HepG2 (cell line): ENCODE measurements at regions not wholly inside any gene's neighbourhood (a gene's known extent, or its start where the extent isn't known, plus 50 kb on each side); places are given as distances from the start of the nearest gene placed in this dataset.

Experiments used
- ATAC-seq: fragments of 200-7000 bp; cut with Tn5 transposase; 3 replicates; pipeline ENCODE4 v1.9.1; 2020; ENCODE audit warnings: mild to moderate bottlenecking, moderate library complexity
- BruUV-seq: library from RNA; stranded (reverse); fragments of 400-500 nt; replicated peaks from 2 replicates; lab custom pipeline; 2021; lab: Mats Ljungman, UMichigan
- CTCF ChIA-PET: fragments of 300-600 bp; formaldehyde crosslinking; extraction: SDS; loops from one replicate; lab custom pipeline; 2021; ENCODE audit warnings: low total read pairs, inconsistent platforms, low intra/inter-chr PET ratio; lab: Yijun Ruan, JAX
- POLR2A ChIA-PET: fragments of 350-600 bp; sonication (Branson Sonifier 250); formaldehyde crosslinking; loops from one replicate; lab custom pipeline; 2020; ENCODE audit warnings: antibody characterized with exemption, inconsistent platforms; lab: Yijun Ruan, JAX
- DNase-seq: peaks from one replicate; pipeline ENCODE4 v3.0.0-alpha.2; 2015; ENCODE audit warnings: low spot score
- FAIRE-seq: peaks from 3 replicates; lab custom pipeline; 2011; peaks lifted over from hg19 to GRCh38; lab: Jason Lieb, UNC
- H2AFZ ChIP-seq: one replicate; pipeline ENCODE4 v1.6.1; 2011; ENCODE audit warnings: low read length, inconsistent platforms
- H3K27ac ChIP-seq: fragments of 300-600 bp; 3 replicates; pipeline ENCODE4 v1.8.0; 2011; ENCODE audit warnings: mixed run types, mild to moderate bottlenecking, mixed read lengths, low read length, inconsistent platforms; ENCODE audit not compliant: insufficient read depth; ENCODE audit errors: extremely low read length
- H3K27me3 ChIP-seq, 2 experiments: fragments of 200-600 bp in 1 of 2; 2 replicates in 1 of 2; 3 replicates in 1 of 2; pipeline versions ENCODE4 v1.6.0 to v1.8.0; 2011; ENCODE audit warnings: low read length in 2 of 2, mild to moderate bottlenecking in 2 of 2, moderate library complexity in 2 of 2, inconsistent platforms in 1 of 2; ENCODE audit not compliant: insufficient read depth in 2 of 2, control insufficient read depth in 1 of 2
- H3K36me3 ChIP-seq, 2 experiments: fragments of 200-600 bp in 1 of 2; replicated peaks in 1 of 2; 2 replicates in 1 of 2; 3 replicates in 1 of 2; pipeline versions ENCODE4 v1.5.1 to v1.8.0; 2011; ENCODE audit warnings: low read length in 2 of 2, inconsistent platforms in 1 of 2; ENCODE audit not compliant: insufficient read depth in 2 of 2, control insufficient read depth in 1 of 2
- H3K4me1 ChIP-seq: 2 replicates; pipeline ENCODE4 v1.5.1; 2012; ENCODE audit warnings: low read length, inconsistent platforms; ENCODE audit not compliant: insufficient read depth
- H3K4me2 ChIP-seq: 2 replicates; pipeline ENCODE4 v1.6.0; 2011; ENCODE audit warnings: low read depth, low read length, inconsistent platforms
- H3K4me3 ChIP-seq, 3 experiments: fragments of 200-600 bp in 1 of 3; sonication (generic), shearing (Covaris generic) in 1 of 3; replicated peaks in 1 of 3; 2 replicates each; pipeline ENCODE4 v1.5.1; 2011 to 2016; ENCODE audit warnings: low read length in 3 of 3, inconsistent platforms in 2 of 3, low read depth in 2 of 3, mild to moderate bottlenecking in 2 of 3, control low read depth in 1 of 3, mixed read lengths in 1 of 3; ENCODE audit not compliant: insufficient read depth in 1 of 3
- H3K79me2 ChIP-seq: one replicate; pipeline ENCODE4 v1.6.1; 2011; ENCODE audit warnings: low read length, inconsistent platforms; ENCODE audit not compliant: insufficient read depth
- H3K9ac ChIP-seq: 2 replicates; pipeline ENCODE4 v1.6.0; 2011; ENCODE audit warnings: mild to moderate bottlenecking, low read depth, low read length, inconsistent platforms; ENCODE audit not compliant: insufficient read depth
- H3K9me3 ChIP-seq: 2 replicates; pipeline ENCODE4 v1.5.1; 2012; ENCODE audit warnings: mild to moderate bottlenecking, low read length
- H4K20me1 ChIP-seq: 2 replicates; pipeline ENCODE4 v1.6.0; 2011; ENCODE audit warnings: inconsistent platforms, mild to moderate bottlenecking, low read length, moderate library complexity; ENCODE audit not compliant: insufficient read depth
- HDAC6 ChIP-seq: fragments of 200-600 bp; sonication (generic); IDR thresholded peaks from 2 replicates; pipeline ENCODE4 v1.7.0; 2017; ENCODE audit warnings: mild to moderate bottlenecking, antibody characterized with exemption, low read length, low read depth
- KLF15 ChIP-seq: sonication (generic); formaldehyde crosslinking; IDR thresholded peaks from 2 replicates; pipeline ENCODE4 v1.8.1; 2023; ENCODE audit warnings: borderline replicate concordance, mild to moderate bottlenecking, inconsistent platforms, missing genetic modification reagents, mixed read lengths
- ZNF292 ChIP-seq: sonication (generic); formaldehyde crosslinking; IDR thresholded peaks from 2 replicates; pipeline ENCODE4 v1.8.1; 2022; ENCODE audit warnings: mild to moderate bottlenecking, low read depth, missing genetic modification reagents, borderline replicate concordance
- ZNF430 ChIP-seq: sonication (generic); formaldehyde crosslinking; IDR thresholded peaks from 2 replicates; pipeline ENCODE4 v1.9.0; 2021; ENCODE audit warnings: mild to moderate bottlenecking, missing genetic modification reagents
- ZNF891 ChIP-seq: sonication (generic); formaldehyde crosslinking; IDR thresholded peaks from 2 replicates; pipeline ENCODE4 v1.5.0; 2020; ENCODE audit warnings: mild to moderate bottlenecking, missing genetic modification reagents
- WGBS: methylation state at CpG from one replicate; pipeline ENCODE4 v1.1.6; 2017; ENCODE audit warnings: low lambda C conversion rate; 5-methylcytosine and 5-hydroxymethylcytosine counted together
- in situ Hi-C: cut with HindIII; loops from 2 replicates; pipeline ENCODE4 v1.10.0; 2017; ENCODE audit warnings: low pct_unique_long_range_greater_than_20kb; ENCODE audit not compliant: extremely low pct_ligation_motif_present
- intact Hi-C: fragments of 100-400 bp; cut with micrococcal nuclease; formaldehyde crosslinking; loops from one replicate; pipeline ENCODE4 v1.10.0; 2022; ENCODE audit not compliant: unreplicated experiment
- TF ChIP-seq, protein P1 (sequence below): sonication (generic); formaldehyde crosslinking; IDR thresholded peaks from 2 replicates; pipeline ENCODE4 v1.9.0; 2021; ENCODE audit warnings: mild to moderate bottlenecking, missing genetic modification reagents
- TF ChIP-seq, protein P2 (sequence below): sonication (generic); formaldehyde crosslinking; IDR thresholded peaks from 2 replicates; pipeline ENCODE4 v1.4.0; 2020; ENCODE audit warnings: mild to moderate bottlenecking, missing genetic modification reagents
- TF ChIP-seq, protein P3 (sequence below): sonication (generic); formaldehyde crosslinking; IDR thresholded peaks from 2 replicates; pipeline ENCODE4 v1.5.1; 2020; ENCODE audit warnings: mild to moderate bottlenecking, missing genetic modification reagents, borderline replicate concordance

DNA sequence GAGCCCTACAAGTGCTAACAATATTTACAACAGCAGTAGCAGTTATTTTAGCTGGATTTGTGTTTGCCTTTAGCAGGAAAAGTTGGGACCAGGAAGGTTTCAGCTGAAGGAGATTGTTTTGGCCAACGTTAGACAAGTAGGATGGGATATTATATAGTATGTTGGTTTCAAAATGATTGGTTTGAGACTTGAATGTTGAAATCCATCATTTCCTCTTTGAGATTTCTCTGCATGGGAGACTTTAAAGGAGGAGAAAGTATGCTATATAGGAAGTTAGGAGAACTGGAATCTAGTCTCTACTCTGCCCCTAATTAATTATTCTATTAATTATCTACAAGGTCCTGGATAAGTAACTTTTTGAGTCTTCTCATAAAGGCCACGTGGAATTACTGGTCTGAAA, 263.8 kb downstream of the PTEN start (continued):
- TF ChIP-seq, protein P1, sequence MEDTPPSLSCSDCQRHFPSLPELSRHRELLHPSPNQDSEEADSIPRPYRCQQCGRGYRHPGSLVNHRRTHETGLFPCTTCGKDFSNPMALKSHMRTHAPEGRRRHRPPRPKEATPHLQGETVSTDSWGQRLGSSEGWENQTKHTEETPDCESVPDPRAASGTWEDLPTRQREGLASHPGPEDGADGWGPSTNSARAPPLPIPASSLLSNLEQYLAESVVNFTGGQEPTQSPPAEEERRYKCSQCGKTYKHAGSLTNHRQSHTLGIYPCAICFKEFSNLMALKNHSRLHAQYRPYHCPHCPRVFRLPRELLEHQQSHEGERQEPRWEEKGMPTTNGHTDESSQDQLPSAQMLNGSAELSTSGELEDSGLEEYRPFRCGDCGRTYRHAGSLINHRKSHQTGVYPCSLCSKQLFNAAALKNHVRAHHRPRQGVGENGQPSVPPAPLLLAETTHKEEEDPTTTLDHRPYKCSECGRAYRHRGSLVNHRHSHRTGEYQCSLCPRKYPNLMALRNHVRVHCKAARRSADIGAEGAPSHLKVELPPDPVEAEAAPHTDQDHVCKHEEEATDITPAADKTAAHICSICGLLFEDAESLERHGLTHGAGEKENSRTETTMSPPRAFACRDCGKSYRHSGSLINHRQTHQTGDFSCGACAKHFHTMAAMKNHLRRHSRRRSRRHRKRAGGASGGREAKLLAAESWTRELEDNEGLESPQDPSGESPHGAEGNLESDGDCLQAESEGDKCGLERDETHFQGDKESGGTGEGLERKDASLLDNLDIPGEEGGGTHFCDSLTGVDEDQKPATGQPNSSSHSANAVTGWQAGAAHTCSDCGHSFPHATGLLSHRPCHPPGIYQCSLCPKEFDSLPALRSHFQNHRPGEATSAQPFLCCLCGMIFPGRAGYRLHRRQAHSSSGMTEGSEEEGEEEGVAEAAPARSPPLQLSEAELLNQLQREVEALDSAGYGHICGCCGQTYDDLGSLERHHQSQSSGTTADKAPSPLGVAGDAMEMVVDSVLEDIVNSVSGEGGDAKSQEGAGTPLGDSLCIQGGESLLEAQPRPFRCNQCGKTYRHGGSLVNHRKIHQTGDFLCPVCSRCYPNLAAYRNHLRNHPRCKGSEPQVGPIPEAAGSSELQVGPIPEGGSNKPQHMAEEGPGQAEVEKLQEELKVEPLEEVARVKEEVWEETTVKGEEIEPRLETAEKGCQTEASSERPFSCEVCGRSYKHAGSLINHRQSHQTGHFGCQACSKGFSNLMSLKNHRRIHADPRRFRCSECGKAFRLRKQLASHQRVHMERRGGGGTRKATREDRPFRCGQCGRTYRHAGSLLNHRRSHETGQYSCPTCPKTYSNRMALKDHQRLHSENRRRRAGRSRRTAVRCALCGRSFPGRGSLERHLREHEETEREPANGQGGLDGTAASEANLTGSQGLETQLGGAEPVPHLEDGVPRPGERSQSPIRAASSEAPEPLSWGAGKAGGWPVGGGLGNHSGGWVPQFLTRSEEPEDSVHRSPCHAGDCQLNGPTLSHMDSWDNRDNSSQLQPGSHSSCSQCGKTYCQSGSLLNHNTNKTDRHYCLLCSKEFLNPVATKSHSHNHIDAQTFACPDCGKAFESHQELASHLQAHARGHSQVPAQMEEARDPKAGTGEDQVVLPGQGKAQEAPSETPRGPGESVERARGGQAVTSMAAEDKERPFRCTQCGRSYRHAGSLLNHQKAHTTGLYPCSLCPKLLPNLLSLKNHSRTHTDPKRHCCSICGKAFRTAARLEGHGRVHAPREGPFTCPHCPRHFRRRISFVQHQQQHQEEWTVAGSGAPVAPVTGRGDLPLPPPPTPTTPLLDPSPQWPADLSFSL (CRISPR knock-in tag), result no peak
- TF ChIP-seq KLF15 (CRISPR knock-in tag), result no peak
- TF ChIP-seq, protein P2, sequence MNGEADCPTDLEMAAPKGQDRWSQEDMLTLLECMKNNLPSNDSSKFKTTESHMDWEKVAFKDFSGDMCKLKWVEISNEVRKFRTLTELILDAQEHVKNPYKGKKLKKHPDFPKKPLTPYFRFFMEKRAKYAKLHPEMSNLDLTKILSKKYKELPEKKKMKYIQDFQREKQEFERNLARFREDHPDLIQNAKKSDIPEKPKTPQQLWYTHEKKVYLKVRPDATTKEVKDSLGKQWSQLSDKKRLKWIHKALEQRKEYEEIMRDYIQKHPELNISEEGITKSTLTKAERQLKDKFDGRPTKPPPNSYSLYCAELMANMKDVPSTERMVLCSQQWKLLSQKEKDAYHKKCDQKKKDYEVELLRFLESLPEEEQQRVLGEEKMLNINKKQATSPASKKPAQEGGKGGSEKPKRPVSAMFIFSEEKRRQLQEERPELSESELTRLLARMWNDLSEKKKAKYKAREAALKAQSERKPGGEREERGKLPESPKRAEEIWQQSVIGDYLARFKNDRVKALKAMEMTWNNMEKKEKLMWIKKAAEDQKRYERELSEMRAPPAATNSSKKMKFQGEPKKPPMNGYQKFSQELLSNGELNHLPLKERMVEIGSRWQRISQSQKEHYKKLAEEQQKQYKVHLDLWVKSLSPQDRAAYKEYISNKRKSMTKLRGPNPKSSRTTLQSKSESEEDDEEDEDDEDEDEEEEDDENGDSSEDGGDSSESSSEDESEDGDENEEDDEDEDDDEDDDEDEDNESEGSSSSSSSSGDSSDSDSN (CRISPR knock-in tag), result no peak

DNA sequence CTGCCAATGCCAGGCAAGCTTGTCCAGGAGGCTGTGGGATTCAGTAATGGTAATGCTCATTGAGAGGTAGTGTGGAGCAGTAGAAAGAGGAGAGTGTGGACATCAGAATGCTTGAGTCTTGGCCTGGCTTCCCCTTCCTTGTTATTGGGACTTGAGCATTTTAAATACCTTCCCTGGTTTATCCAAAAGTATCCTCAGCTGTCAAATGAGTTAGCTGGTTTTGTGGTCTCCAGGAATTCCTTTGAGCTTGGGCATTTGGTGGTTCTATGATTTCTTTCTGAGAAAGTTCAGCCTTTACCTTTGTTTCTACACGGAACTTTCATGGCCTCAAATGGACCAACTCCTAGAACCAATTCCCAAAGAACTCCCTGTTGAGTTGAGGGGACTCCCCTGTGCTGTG, 264.3 kb downstream of the PTEN start:
- FAIRE-seq (no peak), ATAC-seq (no peak), DNase-seq (no peak)
- WGBS, result 0% methylated on average over 1 of the region's 1 CpG
- no peaks in the 10 kb centered on the region for H3K36me3 ChIP-seq
- no peaks in the 10 kb centered on the region for H3K4me1 ChIP-seq
- H3K27me3 ChIP-seq, result no peaks in the 10 kb centered on the region
- no peaks in the 10 kb centered on the region for H4K20me1 ChIP-seq
- no TSS peak for BruUV-seq
- no peak overlapping the region for H3K4me2 ChIP-seq
- no peaks in the 10 kb centered on the region for H3K9me3 ChIP-seq
- H2AFZ ChIP-seq, result no peak overlapping the region
- H3K79me2 ChIP-seq, result no peaks in the 10 kb centered on the region
- no peak overlapping the region for H3K4me3 ChIP-seq
- ChIA-PET CTCF (no interaction called here), POLR2A (no interaction called here)
- intact Hi-C loops (no loop called here), in situ Hi-C loops (no loop called here)
- no peak overlapping the region for H3K27ac ChIP-seq
- no peak overlapping the region for H3K9ac ChIP-seq
- TF ChIP-seq ZNF292, result no peak
- TF ChIP-seq ZNF430, result no peak
- no peak for TF ChIP-seq HDAC6
- no peak for TF ChIP-seq ZNF891 (CRISPR knock-in tag)
- TF ChIP-seq, protein P3, sequence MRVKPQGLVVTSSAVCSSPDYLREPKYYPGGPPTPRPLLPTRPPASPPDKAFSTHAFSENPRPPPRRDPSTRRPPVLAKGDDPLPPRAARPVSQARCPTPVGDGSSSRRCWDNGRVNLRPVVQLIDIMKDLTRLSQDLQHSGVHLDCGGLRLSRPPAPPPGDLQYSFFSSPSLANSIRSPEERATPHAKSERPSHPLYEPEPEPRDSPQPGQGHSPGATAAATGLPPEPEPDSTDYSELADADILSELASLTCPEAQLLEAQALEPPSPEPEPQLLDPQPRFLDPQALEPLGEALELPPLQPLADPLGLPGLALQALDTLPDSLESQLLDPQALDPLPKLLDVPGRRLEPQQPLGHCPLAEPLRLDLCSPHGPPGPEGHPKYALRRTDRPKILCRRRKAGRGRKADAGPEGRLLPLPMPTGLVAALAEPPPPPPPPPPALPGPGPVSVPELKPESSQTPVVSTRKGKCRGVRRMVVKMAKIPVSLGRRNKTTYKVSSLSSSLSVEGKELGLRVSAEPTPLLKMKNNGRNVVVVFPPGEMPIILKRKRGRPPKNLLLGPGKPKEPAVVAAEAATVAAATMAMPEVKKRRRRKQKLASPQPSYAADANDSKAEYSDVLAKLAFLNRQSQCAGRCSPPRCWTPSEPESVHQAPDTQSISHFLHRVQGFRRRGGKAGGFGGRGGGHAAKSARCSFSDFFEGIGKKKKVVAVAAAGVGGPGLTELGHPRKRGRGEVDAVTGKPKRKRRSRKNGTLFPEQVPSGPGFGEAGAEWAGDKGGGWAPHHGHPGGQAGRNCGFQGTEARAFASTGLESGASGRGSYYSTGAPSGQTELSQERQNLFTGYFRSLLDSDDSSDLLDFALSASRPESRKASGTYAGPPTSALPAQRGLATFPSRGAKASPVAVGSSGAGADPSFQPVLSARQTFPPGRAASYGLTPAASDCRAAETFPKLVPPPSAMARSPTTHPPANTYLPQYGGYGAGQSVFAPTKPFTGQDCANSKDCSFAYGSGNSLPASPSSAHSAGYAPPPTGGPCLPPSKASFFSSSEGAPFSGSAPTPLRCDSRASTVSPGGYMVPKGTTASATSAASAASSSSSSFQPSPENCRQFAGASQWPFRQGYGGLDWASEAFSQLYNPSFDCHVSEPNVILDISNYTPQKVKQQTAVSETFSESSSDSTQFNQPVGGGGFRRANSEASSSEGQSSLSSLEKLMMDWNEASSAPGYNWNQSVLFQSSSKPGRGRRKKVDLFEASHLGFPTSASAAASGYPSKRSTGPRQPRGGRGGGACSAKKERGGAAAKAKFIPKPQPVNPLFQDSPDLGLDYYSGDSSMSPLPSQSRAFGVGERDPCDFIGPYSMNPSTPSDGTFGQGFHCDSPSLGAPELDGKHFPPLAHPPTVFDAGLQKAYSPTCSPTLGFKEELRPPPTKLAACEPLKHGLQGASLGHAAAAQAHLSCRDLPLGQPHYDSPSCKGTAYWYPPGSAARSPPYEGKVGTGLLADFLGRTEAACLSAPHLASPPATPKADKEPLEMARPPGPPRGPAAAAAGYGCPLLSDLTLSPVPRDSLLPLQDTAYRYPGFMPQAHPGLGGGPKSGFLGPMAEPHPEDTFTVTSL (CRISPR knock-in tag), result no peak
